DND-41 (cell line): ENCODE measurements at regions not wholly inside any gene's neighbourhood (a gene's known extent, or its start where the extent isn't known, plus 50 kb on each side); places are given as distances from the start of the nearest gene placed in this dataset.
"Not testable (repeated sequence)": the region's sequence is repeated elsewhere in the genome, so short reads cannot be mapped to it uniquely, and the experiment has no call there.

Experiments
- ATAC-seq: fragments of 200-7000 bp; cut with Tn5 transposase; 3 replicates; pipeline ENCODE4 v1.9.1; 2021; ENCODE audit warnings: low read depth; ENCODE audit not compliant: insufficient read depth
- DNase-seq: peaks from one replicate; pipeline ENCODE4 v3.0.0-alpha.2; 2020
- H2AFZ ChIP-seq: 2 replicates; pipeline ENCODE4 v1.6.0; 2012; ENCODE audit warnings: low read depth, low read length
- H3K27ac ChIP-seq: 2 replicates; pipeline ENCODE4 v1.5.1; 2012; ENCODE audit warnings: low read length, inconsistent platforms
- H3K27me3 ChIP-seq: fragments of 200-600 bp; sonication (generic); 2 replicates; pipeline ENCODE4 v1.6.0; 2012; ENCODE audit warnings: low read length, mild to moderate bottlenecking, inconsistent platforms; ENCODE audit not compliant: insufficient read depth, poor library complexity
- H3K36me3 ChIP-seq: 2 replicates; pipeline ENCODE4 v1.5.1; 2012; ENCODE audit warnings: low read length, inconsistent platforms; ENCODE audit not compliant: insufficient read depth
- H3K4me1 ChIP-seq: 2 replicates; pipeline ENCODE4 v1.5.1; 2012; ENCODE audit warnings: mild to moderate bottlenecking, low read length; ENCODE audit not compliant: insufficient read depth
- H3K4me2 ChIP-seq: 2 replicates; pipeline ENCODE4 v1.6.0; 2012; ENCODE audit warnings: mild to moderate bottlenecking, moderate library complexity, low read length, inconsistent platforms; ENCODE audit not compliant: insufficient read depth
- H3K4me3 ChIP-seq, 2 experiments: fragments of 200-600 bp in 1 of 2; shearing (Covaris generic) in 1 of 2; 2 replicates each; pipeline ENCODE4 v1.5.1; 2012 to 2016; ENCODE audit warnings: inconsistent platforms in 2 of 2, low read length in 2 of 2, mild to moderate bottlenecking in 2 of 2, low read depth in 1 of 2, moderate library complexity in 1 of 2
- H3K79me2 ChIP-seq: 2 replicates; pipeline ENCODE4 v1.6.0; 2012; ENCODE audit warnings: low read length, inconsistent platforms; ENCODE audit not compliant: insufficient read depth
- H3K9ac ChIP-seq: 2 replicates; pipeline ENCODE4 v1.6.0; 2012; ENCODE audit warnings: low read depth, mild to moderate bottlenecking, inconsistent platforms, low read length, moderate library complexity
- H3K9me3 ChIP-seq: 2 replicates; pipeline ENCODE4 v1.5.1; 2012; ENCODE audit warnings: low read length, moderate library complexity, mild to moderate bottlenecking, inconsistent platforms; ENCODE audit not compliant: insufficient read depth, severe bottlenecking
- H4K20me1 ChIP-seq: 2 replicates; pipeline ENCODE4 v1.6.0; 2012; ENCODE audit warnings: low read length; ENCODE audit not compliant: insufficient read depth
- CTCF ChIP-seq: IDR thresholded peaks from 2 replicates; pipeline ENCODE4 v1.5.1; 2012; ENCODE audit warnings: borderline replicate concordance, low read length, moderate library complexity, mild to moderate bottlenecking; ENCODE audit not compliant: poor library complexity, severe bottlenecking; ENCODE audit errors: extremely low read depth
- EZH2 ChIP-seq: IDR thresholded peaks from 3 replicates; pipeline ENCODE4 v1.6.1; 2012; ENCODE audit warnings: borderline replicate concordance, low read depth, mild to moderate bottlenecking, moderate library complexity, low read length, inconsistent platforms; ENCODE audit not compliant: severe bottlenecking

- H3K36me3 ChIP-seq = no peaks in the 10 kb centered on the region
- H3K27ac ChIP-seq = no peak overlapping the region
- H3K27me3 ChIP-seq = no peaks in the 10 kb centered on the region
- no peaks in the 10 kb centered on the region for H3K79me2 ChIP-seq
- DNase-seq = no peak
- H3K9me3 ChIP-seq = peaks cover 6% of the 10 kb centered on the region
- no peak for TF ChIP-seq EZH2
- TF ChIP-seq CTCF = no peak
- no peak overlapping the region for H3K9ac ChIP-seq
- H4K20me1 ChIP-seq = no peaks in the 10 kb centered on the region
- no peaks in the 10 kb centered on the region for H3K4me1 ChIP-seq
- H3K4me3 ChIP-seq = no peak overlapping the region
- no peak overlapping the region for H2AFZ ChIP-seq
- no peak for ATAC-seq
- H3K4me2 ChIP-seq = no peak overlapping the region
These were observed 70.9 kb upstream of the TBX18 start for GRCh38 chr6:84835340-84835739.

DNA sequence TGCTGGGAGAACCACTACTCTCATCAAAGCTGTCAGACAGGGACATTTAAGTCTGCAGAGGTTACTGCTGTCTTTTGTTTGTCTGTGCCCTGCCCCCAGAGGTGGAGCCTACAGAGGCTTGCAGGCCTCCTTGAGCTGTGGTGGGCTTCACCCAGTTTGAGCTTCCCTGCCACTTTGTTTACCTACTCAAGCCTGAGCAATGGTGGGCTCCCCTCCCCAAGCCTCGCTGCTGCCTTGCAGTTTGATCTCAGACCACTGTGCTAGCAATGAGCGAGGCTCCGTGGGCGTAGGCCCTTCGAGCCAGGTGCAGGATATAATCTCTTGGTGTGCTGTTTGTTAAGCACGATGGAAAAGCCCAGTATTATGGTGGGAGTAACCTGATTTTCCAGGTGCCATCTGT lies 67.5 kb upstream of the TBX18 start:
- not testable (repeated sequence) for H3K4me2 ChIP-seq, H3K9me3 ChIP-seq, H3K79me2 ChIP-seq, H3K36me3 ChIP-seq, H3K9ac ChIP-seq, H3K4me3 ChIP-seq, DNase-seq, ATAC-seq, H3K27ac ChIP-seq, H3K27me3 ChIP-seq, H4K20me1 ChIP-seq, H3K4me1 ChIP-seq, H2AFZ ChIP-seq

DNA sequence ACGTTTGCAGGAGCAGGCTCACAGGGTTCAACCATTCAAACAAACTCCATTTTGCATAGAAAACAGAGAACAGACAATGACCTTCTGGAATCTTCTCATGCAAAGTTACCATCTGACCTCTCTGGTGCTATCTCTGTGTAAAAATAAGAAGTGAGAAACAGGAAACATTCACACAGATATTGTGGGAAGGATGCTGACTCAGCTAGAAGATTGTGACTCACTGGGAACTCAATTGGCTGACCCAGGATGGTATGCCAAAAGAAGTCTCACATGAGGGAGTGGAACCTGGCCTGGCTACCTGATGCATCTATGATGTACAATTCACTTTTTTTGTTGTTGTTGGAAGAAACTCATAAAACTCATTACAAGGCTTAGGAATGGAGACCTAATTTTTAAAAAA lies 61.1 kb upstream of the TBX18 start:
- no peak overlapping the region for H3K4me2 ChIP-seq
- H3K4me1 ChIP-seq = no peaks in the 10 kb centered on the region
- DNase-seq (no peak), ATAC-seq (no peak)
- no peak overlapping the region for H3K27ac ChIP-seq
- no peaks in the 10 kb centered on the region for H3K79me2 ChIP-seq
- H3K36me3 ChIP-seq = no peaks in the 10 kb centered on the region
- no peaks in the 10 kb centered on the region for H3K9me3 ChIP-seq
- no peak overlapping the region for H3K9ac ChIP-seq
- no peak overlapping the region for H2AFZ ChIP-seq
- no peak for TF ChIP-seq EZH2
- TF ChIP-seq CTCF = no peak
- no peaks in the 10 kb centered on the region for H3K27me3 ChIP-seq
- H4K20me1 ChIP-seq = no peaks in the 10 kb centered on the region
- H3K4me3 ChIP-seq = no peak overlapping the region

DNA sequence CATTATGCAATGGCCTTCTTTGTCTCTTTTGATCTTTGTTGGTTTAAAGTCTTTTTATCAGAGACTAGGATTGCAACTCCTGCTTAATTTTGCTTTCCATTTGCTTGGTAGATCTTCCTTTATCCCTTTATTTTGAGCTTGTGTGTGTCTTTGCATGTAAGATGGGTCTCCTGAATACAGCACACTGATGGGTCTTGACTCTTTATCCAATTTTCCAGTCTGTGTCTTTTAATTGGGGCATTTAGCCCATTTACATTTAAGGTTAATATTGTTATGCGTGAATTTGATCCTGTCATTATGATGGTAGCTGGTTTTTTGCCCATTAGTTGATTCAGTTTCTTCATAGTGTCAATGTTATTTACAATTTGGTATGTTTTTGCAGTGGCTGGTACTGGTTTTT lies 56.9 kb upstream of the TBX18 start:
- not testable (repeated sequence) for H3K36me3 ChIP-seq, H3K79me2 ChIP-seq, ATAC-seq, H3K4me2 ChIP-seq, DNase-seq, H4K20me1 ChIP-seq, H3K27ac ChIP-seq, H3K4me3 ChIP-seq, H2AFZ ChIP-seq, H3K9ac ChIP-seq, H3K4me1 ChIP-seq, H3K9me3 ChIP-seq, H3K27me3 ChIP-seq
